ENCODE measurements at regions not wholly inside any gene's neighbourhood (a gene's known extent, or its start where the extent isn't known, plus 50 kb on each side); places are given as distances from the start of the nearest gene placed in this dataset.

GRCh38 chr3:148606979-148607378 lies 90.7 kb upstream of the AGTR1 start:
- no TSS peak for BruUV-seq (replicated peaks)
- Histone ChIP-seq H3K36me3 (ENCODE audit: control insufficient read depth in 2 of 2, insufficient read depth in 2 of 2, low read length in 1 of 2) (no peaks in the 10 kb centered on the region), H3K27ac (ENCODE audit: control insufficient read depth, insufficient read depth) (no peak overlapping the region), H3K4me3 (no peak overlapping the region), H4K20me1 (ENCODE audit: control insufficient read depth, insufficient read depth) (no peaks in the 10 kb centered on the region), H2AFZ (ENCODE audit: control insufficient read depth, low read depth, low read length) (no peak overlapping the region), H3K9ac (ENCODE audit: control insufficient read depth, insufficient read depth, low read length) (no peak overlapping the region), H3K9me3 (replicated peaks; ENCODE audit: control insufficient read depth, insufficient read depth, low read length) (no peaks in the 10 kb centered on the region), H3K79me2 (ENCODE audit: control insufficient read depth, insufficient read depth, low read length) (no peaks in the 10 kb centered on the region), H3K4me2 (ENCODE audit: control insufficient read depth, insufficient read depth) (no peak overlapping the region), H3K4me1 (ENCODE audit: control insufficient read depth, insufficient read depth, low read length) (no peaks in the 10 kb centered on the region), H3K27me3 (replicated peaks in 1 of 2; ENCODE audit: control insufficient read depth in 2 of 2, insufficient read depth in 2 of 2, low read length in 1 of 2) (no peaks in the 10 kb centered on the region)
- ATAC-seq (no peak), DNase-seq (ENCODE audit: low read depth, low spot score) (no peak), FAIRE-seq (no peak)
- ChIA-PET POLR2A (no interaction called here), RAD21 (ENCODE audit: unreplicated experiment) (no interaction called here), SMC1A (ENCODE audit: uncharacterized antibody, unreplicated experiment) (no interaction called here), CTCF (no interaction called here)
- in situ Hi-C loops (cut with MboI) (no loop called here), intact Hi-C loops (cut with micrococcal nuclease; ENCODE audit: unreplicated experiment) (no loop called here)
- TF ChIP-seq CBFB (IDR thresholded peaks at IDR 0.05; ENCODE audit: low read depth): no peak
- no peak for TF ChIP-seq NFIC (IDR thresholded peaks at IDR 0.05; ENCODE audit: low read depth, low read length)
- TF ChIP-seq HCFC1 (IDR thresholded peaks at IDR 0.05; ENCODE audit: low read length): no peak
- TF ChIP-seq, protein P1, sequence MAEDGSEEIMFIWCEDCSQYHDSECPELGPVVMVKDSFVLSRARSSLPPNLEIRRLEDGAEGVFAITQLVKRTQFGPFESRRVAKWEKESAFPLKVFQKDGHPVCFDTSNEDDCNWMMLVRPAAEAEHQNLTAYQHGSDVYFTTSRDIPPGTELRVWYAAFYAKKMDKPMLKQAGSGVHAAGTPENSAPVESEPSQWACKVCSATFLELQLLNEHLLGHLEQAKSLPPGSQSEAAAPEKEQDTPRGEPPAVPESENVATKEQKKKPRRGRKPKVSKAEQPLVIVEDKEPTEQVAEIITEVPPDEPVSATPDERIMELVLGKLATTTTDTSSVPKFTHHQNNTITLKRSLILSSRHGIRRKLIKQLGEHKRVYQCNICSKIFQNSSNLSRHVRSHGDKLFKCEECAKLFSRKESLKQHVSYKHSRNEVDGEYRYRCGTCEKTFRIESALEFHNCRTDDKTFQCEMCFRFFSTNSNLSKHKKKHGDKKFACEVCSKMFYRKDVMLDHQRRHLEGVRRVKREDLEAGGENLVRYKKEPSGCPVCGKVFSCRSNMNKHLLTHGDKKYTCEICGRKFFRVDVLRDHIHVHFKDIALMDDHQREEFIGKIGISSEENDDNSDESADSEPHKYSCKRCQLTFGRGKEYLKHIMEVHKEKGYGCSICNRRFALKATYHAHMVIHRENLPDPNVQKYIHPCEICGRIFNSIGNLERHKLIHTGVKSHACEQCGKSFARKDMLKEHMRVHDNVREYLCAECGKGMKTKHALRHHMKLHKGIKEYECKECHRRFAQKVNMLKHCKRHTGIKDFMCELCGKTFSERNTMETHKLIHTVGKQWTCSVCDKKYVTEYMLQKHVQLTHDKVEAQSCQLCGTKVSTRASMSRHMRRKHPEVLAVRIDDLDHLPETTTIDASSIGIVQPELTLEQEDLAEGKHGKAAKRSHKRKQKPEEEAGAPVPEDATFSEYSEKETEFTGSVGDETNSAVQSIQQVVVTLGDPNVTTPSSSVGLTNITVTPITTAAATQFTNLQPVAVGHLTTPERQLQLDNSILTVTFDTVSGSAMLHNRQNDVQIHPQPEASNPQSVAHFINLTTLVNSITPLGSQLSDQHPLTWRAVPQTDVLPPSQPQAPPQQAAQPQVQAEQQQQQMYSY (CRISPR knock-in tag; IDR thresholded peaks at IDR 0.05): no peak
- TF ChIP-seq SMAD5 (IDR thresholded peaks at IDR 0.05; ENCODE audit: low read depth): no peak
- no peak for TF ChIP-seq ZBTB11 (CRISPR knock-in tag; IDR thresholded peaks at IDR 0.05)
- no peak for TF ChIP-seq CHD2 (IDR thresholded peaks at IDR 0.05; ENCODE audit: borderline replicate concordance, low read depth, low read length)
- no peak for TF ChIP-seq ZNF592 (IDR thresholded peaks at IDR 0.05)
- no peak for TF ChIP-seq PAX8 (IDR thresholded peaks at IDR 0.05)
- no peak for TF ChIP-seq IRF4 (IDR thresholded peaks at IDR 0.05; ENCODE audit: low read depth, low read length)
- TF ChIP-seq IKZF1 (conservative IDR thresholded peaks at IDR 0.05): no peak
- TF ChIP-seq NR2C1 (IDR thresholded peaks at IDR 0.05): no peak
- TF ChIP-seq, protein P2, sequence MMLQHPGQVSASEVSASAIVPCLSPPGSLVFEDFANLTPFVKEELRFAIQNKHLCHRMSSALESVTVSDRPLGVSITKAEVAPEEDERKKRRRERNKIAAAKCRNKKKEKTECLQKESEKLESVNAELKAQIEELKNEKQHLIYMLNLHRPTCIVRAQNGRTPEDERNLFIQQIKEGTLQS (IDR thresholded peaks at IDR 0.05; ENCODE audit: borderline replicate concordance, extremely low read depth, low read depth, low read length): no peak
